ENCODE measurements at regions not wholly inside any gene's neighbourhood (a gene's known extent, or its start where the extent isn't known, plus 50 kb on each side); places are given as distances from the start of the nearest gene placed in this dataset.
"Not testable (repeated sequence)": the region's sequence is repeated elsewhere in the genome, so short reads cannot be mapped to it uniquely, and the experiment has no call there.

- DNase-seq (ENCODE audit: low spot score): no peak
- Histone ChIP-seq H3K4me3 (no peak overlapping the region), H3K27ac (no peak overlapping the region)
- no peak for TF ChIP-seq CTCF (IDR thresholded peaks at IDR 0.05)
Observed at GRCh38 chr18:70553936-70554260, 265.1 kb downstream of the SOCS6 start.

GRCh38 chr18:70553245-70553935, 264.5 kb downstream of the SOCS6 start:
- Histone ChIP-seq H3K27ac (no peak overlapping the region), H3K4me3 (no peak overlapping the region)
- no peak for DNase-seq (ENCODE audit: low spot score)
- no peak for TF ChIP-seq CTCF (IDR thresholded peaks at IDR 0.05)

- no peak for DNase-seq (ENCODE audit: low spot score)
- no peak overlapping the region for H3K4me3 ChIP-seq
- H3K27ac ChIP-seq: no peak overlapping the region
- no peak for TF ChIP-seq CTCF (IDR thresholded peaks at IDR 0.05)
Observed at GRCh38 chr18:70536370-70537062, 247.7 kb downstream of the SOCS6 start.

- no peak for TF ChIP-seq CTCF (IDR thresholded peaks at IDR 0.05)
- Histone ChIP-seq H3K27ac (no peak overlapping the region), H3K4me3 (no peak overlapping the region)
- DNase-seq (ENCODE audit: low spot score): no peak
Observed at GRCh38 chr18:70535041-70535440, 246.2 kb downstream of the SOCS6 start.

- not testable (repeated sequence) for H3K4me3 ChIP-seq; DNase-seq (ENCODE audit: low spot score); H3K27ac ChIP-seq
Observed at GRCh38 chr18:70525322-70525721, 236.5 kb downstream of the SOCS6 start.

- no peak for DNase-seq (ENCODE audit: low spot score)
- no peak overlapping the region for H3K4me3 ChIP-seq
- no peak overlapping the region for H3K27ac ChIP-seq
- TF ChIP-seq CTCF (IDR thresholded peaks at IDR 0.05): no peak
Observed at GRCh38 chr18:70523792-70524182, 234.9 kb downstream of the SOCS6 start.

- Histone ChIP-seq H3K4me3 (no peak overlapping the region), H3K27ac (no peak overlapping the region)
- no peak for DNase-seq (ENCODE audit: low spot score)
- no peak for TF ChIP-seq CTCF (IDR thresholded peaks at IDR 0.05)
Observed at GRCh38 chr18:70523035-70523791, 234.4 kb downstream of the SOCS6 start.
